AG04450 (cell line): ENCODE measurements at regions not wholly inside any gene's neighbourhood (a gene's known extent, or its start where the extent isn't known, plus 50 kb on each side); places are given as distances from the start of the nearest gene placed in this dataset.

Experiments used
- CTCF ChIA-PET: fragments of 300-600, 350-600 bp; formaldehyde crosslinking; extraction: SDS; loops from one replicate; lab custom pipeline; 2022; ENCODE audit warnings: antibody characterized with exemption, inconsistent platforms; lab: Charles Lee
- POLR2A ChIA-PET: fragments of 350-600 bp; formaldehyde crosslinking; extraction: SDS; loops from one replicate; lab custom pipeline; 2021; ENCODE audit warnings: antibody characterized with exemption, inconsistent platforms; lab: Yijun Ruan, JAX
- DNase-seq: peaks from one replicate; pipeline ENCODE4 v3.0.0-alpha.2; 2011; ENCODE audit warnings: low read depth, low spot score
- H3K27ac ChIP-seq: one replicate; pipeline ENCODE4 v1.5.1; 2012; ENCODE audit warnings: low read depth, low read length, control low read depth
- H3K27me3 ChIP-seq: one replicate; pipeline ENCODE4 v1.6.0; 2012; ENCODE audit warnings: low read length; ENCODE audit not compliant: control insufficient read depth, insufficient read depth
- H3K4me3 ChIP-seq: 2 replicates; pipeline ENCODE4 v1.5.1; 2011; ENCODE audit warnings: mild to moderate bottlenecking, low read depth, low read length, control low read depth
- H3K9me3 ChIP-seq: 2 replicates; pipeline ENCODE4 v1.5.1; 2012; ENCODE audit warnings: low read length; ENCODE audit not compliant: control insufficient read depth, insufficient read depth
- TF ChIP-seq, protein P1 (sequence below): IDR thresholded peaks from 2 replicates; pipeline ENCODE4 v1.5.1; 2011; ENCODE audit warnings: low read depth, low read length, control low read depth, inconsistent platforms

DNA sequence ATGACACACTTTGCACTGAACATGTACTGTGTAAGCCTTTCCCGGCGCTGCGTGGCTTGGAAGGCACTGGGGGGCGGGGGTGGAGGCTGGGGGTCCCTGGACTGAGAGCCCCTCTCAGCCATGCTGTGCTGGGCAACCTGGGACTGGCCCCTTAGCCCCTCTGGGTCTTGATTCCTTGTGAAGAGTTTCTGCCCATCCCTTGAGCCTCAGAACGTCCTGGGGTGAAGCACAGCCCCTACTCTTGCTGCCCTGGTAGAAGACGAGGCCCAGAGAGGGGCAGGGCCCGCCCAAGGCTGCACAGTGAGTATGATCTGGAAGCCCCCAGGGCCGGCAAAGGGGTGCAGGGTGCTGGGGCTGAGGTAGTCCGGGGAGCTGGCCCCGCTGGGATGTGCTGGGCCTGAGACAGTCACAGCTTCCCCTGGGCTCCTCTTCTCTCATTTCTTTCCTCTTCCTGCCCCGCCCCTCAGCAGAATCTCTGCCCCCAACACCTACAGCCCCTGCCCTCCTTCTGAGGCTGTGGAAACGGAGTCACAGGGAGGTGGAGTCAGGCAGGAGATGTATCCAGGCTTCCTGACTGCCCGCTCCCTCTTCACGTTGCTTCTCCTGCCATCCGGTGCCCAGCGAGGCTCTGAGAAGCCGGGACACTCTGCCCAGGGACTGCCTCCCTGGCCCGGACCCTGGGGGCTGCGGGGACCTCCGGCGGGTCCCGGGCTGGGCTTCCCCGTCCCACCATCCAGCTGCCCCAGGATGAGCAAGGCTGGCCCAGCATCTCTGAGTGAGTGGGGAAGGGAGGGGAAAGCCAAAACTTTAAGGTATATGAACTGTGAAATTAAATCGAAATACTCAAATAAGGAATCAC, 60.5 kb downstream of the UNCX start:
- no peak for DNase-seq
- TF ChIP-seq, protein P1, sequence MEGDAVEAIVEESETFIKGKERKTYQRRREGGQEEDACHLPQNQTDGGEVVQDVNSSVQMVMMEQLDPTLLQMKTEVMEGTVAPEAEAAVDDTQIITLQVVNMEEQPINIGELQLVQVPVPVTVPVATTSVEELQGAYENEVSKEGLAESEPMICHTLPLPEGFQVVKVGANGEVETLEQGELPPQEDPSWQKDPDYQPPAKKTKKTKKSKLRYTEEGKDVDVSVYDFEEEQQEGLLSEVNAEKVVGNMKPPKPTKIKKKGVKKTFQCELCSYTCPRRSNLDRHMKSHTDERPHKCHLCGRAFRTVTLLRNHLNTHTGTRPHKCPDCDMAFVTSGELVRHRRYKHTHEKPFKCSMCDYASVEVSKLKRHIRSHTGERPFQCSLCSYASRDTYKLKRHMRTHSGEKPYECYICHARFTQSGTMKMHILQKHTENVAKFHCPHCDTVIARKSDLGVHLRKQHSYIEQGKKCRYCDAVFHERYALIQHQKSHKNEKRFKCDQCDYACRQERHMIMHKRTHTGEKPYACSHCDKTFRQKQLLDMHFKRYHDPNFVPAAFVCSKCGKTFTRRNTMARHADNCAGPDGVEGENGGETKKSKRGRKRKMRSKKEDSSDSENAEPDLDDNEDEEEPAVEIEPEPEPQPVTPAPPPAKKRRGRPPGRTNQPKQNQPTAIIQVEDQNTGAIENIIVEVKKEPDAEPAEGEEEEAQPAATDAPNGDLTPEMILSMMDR = no peak
- ChIA-PET POLR2A (no interaction called here), CTCF (no interaction called here)
- Histone ChIP-seq H3K27me3 (peaks cover 75% of the 10 kb centered on the region), H3K4me3 (no peak overlapping the region), H3K9me3 (peaks cover 11% of the 10 kb centered on the region; the same call in 1 of the 2 replicates), H3K27ac (no peak overlapping the region)

DNA sequence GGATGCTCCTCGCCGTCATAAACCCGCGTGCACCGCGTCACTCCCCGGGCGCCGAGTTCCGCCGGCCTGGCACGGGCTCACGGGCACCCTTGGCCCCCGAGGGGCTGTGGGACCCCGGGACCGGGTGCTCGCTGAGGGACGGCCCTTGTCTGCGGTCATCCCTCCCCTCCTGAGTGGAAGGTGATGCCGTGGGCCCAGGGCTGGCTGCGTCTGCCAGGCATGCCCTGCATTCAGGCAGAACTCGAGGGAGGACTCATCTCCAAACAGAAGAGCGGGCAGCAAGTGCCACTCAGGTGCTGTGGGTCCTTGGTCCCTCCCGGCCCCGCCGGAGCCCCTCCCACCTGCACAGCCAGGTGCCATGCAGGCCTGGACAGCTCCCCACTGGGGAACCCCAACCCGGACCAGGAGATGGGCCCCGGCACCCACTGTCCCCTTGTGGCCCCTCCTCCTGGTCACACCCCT, 61.3 kb downstream of the UNCX start:
- DNase-seq = no peak
- TF ChIP-seq, protein P1 = no peak
- ChIA-PET CTCF (no interaction called here), POLR2A (no interaction called here)
- Histone ChIP-seq H3K27me3 (peaks cover 75% of the 10 kb centered on the region), H3K9me3 (peaks cover 11% of the 10 kb centered on the region; the same call in 1 of the 2 replicates), H3K4me3 (no peak overlapping the region), H3K27ac (no peak overlapping the region)

DNA sequence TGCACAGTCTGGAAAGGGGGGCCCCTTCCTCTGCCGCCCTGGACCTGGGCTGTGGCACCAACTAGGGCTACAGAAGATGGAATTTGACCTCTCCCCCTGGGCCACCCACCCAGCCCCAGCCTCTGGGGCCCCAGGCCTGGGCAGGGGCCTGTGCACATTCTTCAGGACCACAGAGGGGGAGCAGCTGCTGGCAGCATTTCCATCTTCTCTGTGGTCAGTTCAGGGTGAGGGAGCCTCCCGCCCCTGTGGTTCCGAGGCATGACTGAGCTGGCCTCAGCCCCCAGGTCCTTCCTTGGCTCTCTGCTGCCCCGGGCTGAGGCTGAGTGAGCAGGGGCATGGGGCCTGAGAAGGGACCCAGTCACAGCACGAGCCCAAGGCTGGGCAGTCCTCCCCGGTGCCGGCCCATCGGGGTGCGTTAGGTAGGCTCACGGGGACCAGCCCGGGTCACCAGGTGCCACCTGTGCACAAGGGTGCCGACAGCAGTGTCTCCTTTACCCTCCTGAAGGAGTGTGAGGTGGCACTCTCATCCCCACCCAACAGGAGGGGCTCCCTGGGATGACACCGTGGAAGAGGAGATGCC, 63.2 kb downstream of the UNCX start:
- TF ChIP-seq, protein P1 = no peak
- DNase-seq = no peak
- CTCF ChIA-PET = no interaction called here
- peaks cover 59% of the 10 kb centered on the region for H3K27me3 ChIP-seq
- POLR2A ChIA-PET = no interaction called here
- peaks cover 11% of the 10 kb centered on the region; the same call in 1 of the 2 replicates for H3K9me3 ChIP-seq
- no peak overlapping the region for H3K27ac ChIP-seq
- H3K4me3 ChIP-seq = no peak overlapping the region

DNA sequence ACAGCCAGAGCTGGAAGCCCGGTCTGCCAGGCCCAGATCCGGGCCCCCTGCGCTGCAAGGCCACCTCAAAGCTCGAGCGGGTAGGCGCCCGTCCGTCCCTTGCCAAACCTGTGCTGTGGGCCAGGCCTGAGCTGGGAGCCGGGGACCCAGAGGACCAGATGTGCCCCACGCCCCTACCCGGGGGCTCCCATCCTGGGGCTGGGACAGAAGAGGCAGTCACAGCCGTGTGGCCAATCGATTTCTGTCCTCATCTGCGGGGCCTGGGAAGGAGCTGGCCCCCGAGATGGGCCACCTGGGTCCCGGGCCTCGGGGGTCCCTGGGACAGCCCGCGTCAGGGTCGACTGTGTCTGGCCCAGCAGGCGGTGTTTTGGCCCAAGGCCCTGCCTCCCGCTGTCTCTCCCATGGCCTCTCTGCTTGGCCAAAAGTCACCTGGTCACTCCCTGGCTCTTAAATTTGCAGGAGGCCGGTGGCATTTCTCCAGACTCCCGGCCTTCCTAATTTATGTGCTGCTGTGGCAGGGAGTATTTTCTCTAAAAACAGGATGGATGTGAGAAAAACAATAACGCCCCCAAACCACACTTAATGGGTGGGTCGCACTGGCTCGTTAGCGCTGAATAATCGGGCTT, 63.8 kb downstream of the UNCX start:
- CTCF ChIA-PET = no interaction called here

More for the DNA sequence above, 63.8 kb downstream of the UNCX start:
- Histone ChIP-seq H3K27ac (no peak overlapping the region), H3K4me3 (no peak overlapping the region), H3K9me3 (peaks cover 8% of the 10 kb centered on the region; the same call in 1 of the 2 replicates), H3K27me3 (peaks cover 57% of the 10 kb centered on the region)
- POLR2A ChIA-PET = no interaction called here
- DNase-seq = no peak
- TF ChIP-seq, protein P1 = no peak
